GM06990 (cell line): ENCODE measurements at regions not wholly inside any gene's neighbourhood (a gene's known extent, or its start where the extent isn't known, plus 50 kb on each side); places are given as distances from the start of the nearest gene placed in this dataset.

Experiments used
- DNase-seq: peaks from one replicate; pipeline ENCODE4 v3.0.0-alpha.2; 2011; ENCODE audit not compliant: insufficient read length; ENCODE audit errors: extremely low read depth
- H3K27me3 ChIP-seq: replicated peaks from 2 replicates; pipeline ENCODE4 v1.6.0; 2011; ENCODE audit warnings: low read length; ENCODE audit not compliant: control insufficient read depth, insufficient read depth
- H3K36me3 ChIP-seq: 2 replicates; pipeline ENCODE4 v1.5.1; 2011; ENCODE audit warnings: low read length; ENCODE audit not compliant: control insufficient read depth, insufficient read depth
- H3K4me3 ChIP-seq: replicated peaks from 2 replicates; pipeline ENCODE4 v1.5.1; 2011; ENCODE audit warnings: low read depth, mild to moderate bottlenecking, control low read depth, low read length
- CTCF ChIP-seq: IDR thresholded peaks from 2 replicates; pipeline ENCODE4 v1.5.1; 2011; ENCODE audit warnings: low read length, control low read depth, mild to moderate bottlenecking, inconsistent platforms; ENCODE audit not compliant: insufficient read depth, poor library complexity, severe bottlenecking

- no peak for TF ChIP-seq CTCF
- H3K27me3 ChIP-seq: no peaks in the 10 kb centered on the region
- no peak for DNase-seq
- H3K4me3 ChIP-seq: no peak overlapping the region
- H3K36me3 ChIP-seq: no peaks in the 10 kb centered on the region
These were observed 94.1 kb upstream of the TMEM26 start for GRCh38 chr10:61547297-61547696.

- DNase-seq: no peak
- Histone ChIP-seq H3K4me3 (no peak overlapping the region), H3K36me3 (no peaks in the 10 kb centered on the region), H3K27me3 (no peaks in the 10 kb centered on the region)
- no peak for TF ChIP-seq CTCF
These were observed 92.0 kb upstream of the TMEM26 start for GRCh38 chr10:61545170-61545569.

- Histone ChIP-seq H3K27me3 (no peaks in the 10 kb centered on the region), H3K4me3 (no peak overlapping the region), H3K36me3 (no peaks in the 10 kb centered on the region)
- no peak for TF ChIP-seq CTCF
- DNase-seq: no peak
These were observed 90.7 kb upstream of the TMEM26 start for GRCh38 chr10:61543831-61544230.

- no peak for TF ChIP-seq CTCF
- DNase-seq: no peak
- H3K27me3 ChIP-seq: no peaks in the 10 kb centered on the region
- no peaks in the 10 kb centered on the region for H3K36me3 ChIP-seq
- no peak overlapping the region for H3K4me3 ChIP-seq
These were observed 89.4 kb upstream of the TMEM26 start for GRCh38 chr10:61542596-61542995.

- no peak overlapping the region for H3K4me3 ChIP-seq
- no peaks in the 10 kb centered on the region for H3K27me3 ChIP-seq
- DNase-seq: no peak
- no peak for TF ChIP-seq CTCF
- H3K36me3 ChIP-seq: no peaks in the 10 kb centered on the region
These were observed 88.8 kb upstream of the TMEM26 start for GRCh38 chr10:61541960-61542359.

GRCh38 chr10:61539876-61540275 lies 86.7 kb upstream of the TMEM26 start:
- DNase-seq: no peak
- Histone ChIP-seq H3K36me3 (no peaks in the 10 kb centered on the region), H3K4me3 (no peak overlapping the region), H3K27me3 (no peaks in the 10 kb centered on the region)
- no peak for TF ChIP-seq CTCF
